WTC11 (cell line): ENCODE measurements at regions not wholly inside any gene's neighbourhood (a gene's known extent, or its start where the extent isn't known, plus 50 kb on each side); places are given as distances from the start of the nearest gene placed in this dataset.

Source experiments
- ATF2 ChIP-seq: sonication (generic); formaldehyde crosslinking; IDR thresholded peaks from 2 replicates; pipeline ENCODE4 v1.8.1; 2022; ENCODE audit warnings: low read depth, missing genetic modification reagents, borderline replicate concordance
- CREM ChIP-seq: sonication (generic); formaldehyde crosslinking; IDR thresholded peaks from 2 replicates; pipeline ENCODE4 v1.8.1; 2022; ENCODE audit warnings: mild to moderate bottlenecking, missing genetic modification reagents, moderate library complexity
- CTCF ChIP-seq: fragments of 200-600 bp; IDR thresholded peaks from 2 replicates; pipeline ENCODE4 v1.8.0; 2022; ENCODE audit warnings: antibody characterized with exemption
- ELF4 ChIP-seq: sonication (generic); formaldehyde crosslinking; IDR thresholded peaks from 2 replicates; pipeline ENCODE4 v1.8.1; 2022; ENCODE audit warnings: low read depth, mild to moderate bottlenecking, moderate library complexity, missing genetic modification reagents
- ETV6 ChIP-seq: sonication (generic); formaldehyde crosslinking; IDR thresholded peaks from 2 replicates; pipeline ENCODE4 v1.8.1; 2022; ENCODE audit warnings: mild to moderate bottlenecking, missing genetic modification reagents
- HMGA2 ChIP-seq: fragments of 250-450 bp; sonication (Bioruptor Pico); IDR thresholded peaks from 2 replicates; pipeline ENCODE4 v1.4.0; 2021; ENCODE audit warnings: mild to moderate bottlenecking, moderate library complexity
- NFYB ChIP-seq: sonication (generic); formaldehyde crosslinking; conservative IDR thresholded peaks from 2 replicates; pipeline ENCODE4 v1.8.0; 2022; ENCODE audit warnings: low read depth, missing genetic modification reagents
- SMAD4 ChIP-seq: sonication (generic); formaldehyde crosslinking; IDR thresholded peaks from 2 replicates; pipeline ENCODE4 v1.8.0; 2022; ENCODE audit warnings: mild to moderate bottlenecking, missing genetic modification reagents
- USF2 ChIP-seq: sonication (generic); formaldehyde crosslinking; IDR thresholded peaks from 2 replicates; pipeline ENCODE4 v1.8.1; 2023; ENCODE audit warnings: mild to moderate bottlenecking, missing genetic modification reagents, moderate library complexity
- ZBTB21 ChIP-seq: sonication (generic); formaldehyde crosslinking; IDR thresholded peaks from 2 replicates; pipeline ENCODE4 v1.8.1; 2023; ENCODE audit warnings: mild to moderate bottlenecking, missing genetic modification reagents, borderline replicate concordance
- ZNF512 ChIP-seq: sonication (generic); formaldehyde crosslinking; IDR thresholded peaks from 2 replicates; pipeline ENCODE4 v1.8.1; 2022; ENCODE audit warnings: missing genetic modification reagents, borderline replicate concordance

- TF ChIP-seq CTCF (no peak), ZBTB21 (CRISPR knock-in tag) (no peak), CREM (no peak), ETV6 (CRISPR knock-in tag) (no peak), HMGA2 (CRISPR knock-in tag) (no peak), ZNF512 (CRISPR knock-in tag) (no peak), NFYB (CRISPR knock-in tag) (no peak), USF2 (no peak), ATF2 (CRISPR knock-in tag) (no peak), SMAD4 (CRISPR knock-in tag) (no peak), ELF4 (CRISPR knock-in tag) (no peak)
Observed at GRCh38 chr15:36133742-36134141, 445.7 kb upstream of the CDIN1 start.
